Superior temporal gyrus (tissue), 1 donor: ENCODE measurements at regions not wholly inside any gene's neighbourhood (a gene's known extent, or its start where the extent isn't known, plus 50 kb on each side); places are given as distances from the start of the nearest gene placed in this dataset.
"Not testable (repeated sequence)": the region's sequence is repeated elsewhere in the genome, so short reads cannot be mapped to it uniquely, and the experiment has no call there.

Experiments
- DNase-seq: peaks from one replicate; pipeline ENCODE4 v3.0.0-alpha.2; 2016; ENCODE audit errors: extremely low spot score

GRCh38 chr3:94821241-94821640, 758.4 kb downstream of the NSUN3 start:
- DNase-seq = no peak

GRCh38 chr3:94822298-94822697, 759.4 kb downstream of the NSUN3 start:
- no peak for DNase-seq

DNA sequence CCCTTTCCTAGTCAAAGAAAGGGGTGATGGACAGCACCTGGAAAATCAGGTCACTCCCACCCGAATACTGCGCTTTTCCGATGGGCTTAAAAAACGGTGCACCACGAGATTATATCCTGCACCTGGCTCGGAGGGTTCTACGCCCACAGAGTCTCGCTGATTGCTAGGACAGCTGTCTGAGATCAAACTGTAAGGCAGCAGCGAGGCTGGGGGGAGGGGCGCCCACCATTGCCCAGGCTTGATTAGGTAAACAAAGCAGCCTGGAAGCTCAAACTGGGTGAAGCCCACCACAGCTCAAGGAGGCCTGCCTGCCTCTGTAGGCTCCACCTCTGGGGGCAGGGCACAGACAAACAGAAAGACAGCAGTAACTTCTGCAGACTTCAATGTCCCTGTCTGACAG, 783.4 kb downstream of the NSUN3 start:
- DNase-seq = not testable (repeated sequence)

- DNase-seq = no peak
Measured at GRCh38 chr3:94862703-94863102, 799.8 kb downstream of the NSUN3 start.

- DNase-seq = no peak
Measured at GRCh38 chr3:94869059-94869547, 806.2 kb downstream of the NSUN3 start.

DNA sequence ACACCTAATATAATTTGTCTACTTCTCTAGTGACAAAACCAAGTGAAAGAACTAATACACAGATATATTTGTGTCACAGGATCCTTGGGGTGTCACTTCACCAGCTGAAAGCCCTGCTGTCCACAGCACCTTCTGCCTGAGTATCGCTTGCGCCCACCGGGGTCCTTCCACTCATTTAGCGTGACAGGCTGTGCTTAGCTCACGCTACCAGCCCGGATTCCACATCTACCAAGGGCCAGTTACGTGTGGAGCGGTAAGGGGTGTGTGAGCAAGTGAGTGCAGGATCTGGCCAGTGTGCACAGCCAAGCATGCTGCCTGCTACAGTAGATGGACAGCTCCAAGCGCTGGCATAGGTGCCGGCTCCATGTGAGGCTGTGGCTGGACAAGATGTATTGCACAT, 810.9 kb downstream of the NSUN3 start:
- no peak for DNase-seq

- no peak for DNase-seq
Measured at GRCh38 chr3:94875149-94875548, 812.3 kb downstream of the NSUN3 start.

- no peak for DNase-seq
Measured at GRCh38 chr3:94887065-94887464, 824.2 kb downstream of the NSUN3 start.

- DNase-seq = no peak
Measured at GRCh38 chr3:94896994-94897393, 834.1 kb downstream of the NSUN3 start.

- DNase-seq = no peak
Measured at GRCh38 chr3:94904156-94904674, 841.4 kb downstream of the NSUN3 start.

GRCh38 chr3:94909726-94910125, 846.9 kb downstream of the NSUN3 start:
- DNase-seq = no peak

DNA sequence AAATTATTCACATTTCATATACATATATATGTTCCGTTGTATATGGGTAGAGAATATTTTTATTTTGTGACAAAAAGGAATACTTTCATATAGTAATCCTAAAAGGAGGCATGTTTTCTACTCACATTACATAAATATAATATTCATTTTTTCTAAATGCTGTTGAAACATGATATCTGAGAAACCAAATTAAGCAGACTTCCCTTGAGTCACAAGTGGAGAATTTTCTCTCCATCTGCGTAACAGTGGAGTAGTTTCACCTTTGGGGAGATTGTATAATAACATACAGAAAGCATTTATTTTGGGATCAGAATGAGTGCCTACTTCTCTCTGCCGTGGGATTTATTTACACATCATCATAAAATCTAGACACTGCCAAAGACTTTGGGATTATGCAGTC, 849.8 kb downstream of the NSUN3 start:
- DNase-seq = no peak

DNA sequence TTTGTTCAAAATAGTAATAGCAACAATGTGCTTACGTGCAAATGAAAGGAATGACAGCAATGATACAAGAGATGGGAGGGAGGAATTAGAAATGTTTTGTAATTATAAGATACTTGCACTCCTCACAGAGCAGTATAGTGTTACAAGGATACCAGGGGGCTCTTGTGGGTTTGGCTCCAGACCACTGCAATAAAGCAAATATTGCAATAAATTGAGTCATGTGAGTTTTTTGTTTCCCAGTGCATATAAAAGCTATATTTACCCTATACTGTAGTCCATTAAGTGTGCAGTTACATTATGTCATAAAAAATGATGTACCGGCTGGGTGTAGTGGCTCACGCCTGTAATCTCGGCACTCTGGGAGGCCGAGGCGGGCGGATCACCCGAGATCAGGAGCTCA, 864.3 kb downstream of the NSUN3 start:
- no peak for DNase-seq

GRCh38 chr3:94928921-94929320, 866.1 kb downstream of the NSUN3 start:
- DNase-seq = no peak

- no peak for DNase-seq
Measured at GRCh38 chr3:94935738-94936580, 873.1 kb downstream of the NSUN3 start.

DNA sequence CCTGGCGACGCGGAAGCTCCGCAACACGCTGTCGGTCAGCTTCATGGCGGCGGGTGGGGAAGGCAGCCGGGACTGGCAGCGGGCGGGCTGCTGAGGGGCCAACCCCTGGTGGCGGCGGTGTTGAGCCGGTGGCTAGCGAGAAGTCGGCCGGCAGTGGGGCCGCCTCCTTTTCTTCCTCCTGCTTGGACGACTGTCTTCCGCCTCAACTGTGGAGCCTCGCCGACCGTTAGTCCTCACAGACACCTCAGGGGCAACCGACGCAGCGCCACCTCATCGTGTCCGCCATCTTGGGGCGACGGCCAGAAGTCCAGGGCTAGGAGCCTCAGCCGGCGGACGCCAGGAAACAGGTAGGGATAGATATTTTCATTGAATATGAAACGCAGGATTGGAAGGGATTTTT, 875.1 kb downstream of the NSUN3 start:
- no peak for DNase-seq

DNA sequence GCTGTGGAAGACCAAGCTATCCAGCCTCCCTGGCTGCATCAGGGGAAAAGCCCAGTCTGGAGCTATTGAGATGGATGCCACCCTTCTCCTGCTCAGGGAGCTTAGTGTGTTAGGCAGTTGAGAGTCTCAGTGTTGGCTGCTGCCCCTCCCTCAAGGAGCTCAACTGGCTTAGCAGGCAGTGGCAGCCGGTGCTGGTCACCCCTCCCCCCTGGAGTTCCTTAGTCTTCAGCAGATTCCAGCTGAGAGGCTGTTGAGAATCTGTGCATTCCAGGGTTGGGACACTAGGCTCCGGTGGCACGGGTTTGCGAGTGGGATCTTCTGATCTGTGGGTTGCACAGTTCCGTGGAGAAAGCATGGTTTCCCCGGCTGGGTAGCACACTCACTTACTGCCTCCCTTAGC, 883.8 kb downstream of the NSUN3 start:
- DNase-seq = no peak

DNA sequence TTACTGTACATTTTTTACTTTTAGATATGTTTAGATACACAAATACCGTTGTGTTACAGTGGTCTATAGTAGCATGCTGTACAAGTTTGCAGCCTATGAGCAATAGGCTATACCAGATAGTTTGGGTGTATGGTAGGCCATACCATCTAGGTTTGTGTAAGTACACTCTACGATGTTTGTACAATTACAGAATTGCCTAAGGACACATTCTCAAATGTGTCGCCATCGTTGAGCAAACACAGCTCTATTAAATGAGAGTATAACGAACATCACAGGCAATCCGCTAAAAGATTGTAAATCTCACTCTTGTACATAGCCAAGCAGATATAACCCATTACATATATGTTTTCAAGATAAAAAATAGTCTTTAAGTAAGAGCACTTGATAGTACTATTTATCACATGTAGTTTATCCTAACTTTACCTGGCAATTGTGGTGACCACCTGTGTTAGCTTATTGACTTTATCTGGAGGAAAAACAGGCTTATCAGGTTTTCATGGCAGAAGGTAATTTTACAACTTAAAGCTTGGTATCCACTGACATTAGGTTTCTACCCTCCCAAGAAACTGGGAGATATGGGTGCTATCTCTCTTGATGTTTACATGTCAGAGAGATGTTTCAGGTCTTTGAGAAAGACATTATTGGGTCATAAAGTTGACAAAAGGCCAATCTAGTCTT, 898.7 kb downstream of the NSUN3 start:
- DNase-seq = no peak

DNA sequence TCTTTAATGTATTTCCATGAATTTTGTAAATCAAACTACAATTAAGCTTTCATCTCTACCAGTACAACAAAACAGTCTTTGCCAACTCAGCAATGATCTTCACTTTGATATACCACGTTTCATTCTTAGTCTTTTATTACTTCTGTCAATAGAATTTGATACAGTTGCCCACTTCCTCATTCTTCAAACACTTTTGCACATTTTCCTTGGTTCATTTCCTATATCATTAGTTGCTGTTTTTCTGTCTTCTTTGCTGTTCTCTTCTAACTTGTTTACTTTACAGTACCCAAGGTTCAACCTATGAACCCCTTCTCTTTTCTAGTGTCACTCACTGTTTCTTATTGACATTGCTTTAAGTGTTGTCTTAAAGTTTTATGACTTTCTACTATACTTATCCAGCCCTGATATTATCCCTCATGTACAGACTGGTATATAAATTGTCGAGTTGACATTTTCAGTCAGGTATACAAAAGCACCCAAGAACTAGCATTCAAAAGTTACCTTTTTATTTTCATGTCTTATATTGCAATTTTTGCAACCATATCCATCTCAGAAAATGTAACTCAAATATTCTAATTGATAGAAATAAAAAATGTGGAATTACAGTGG, 903.1 kb downstream of the NSUN3 start:
- DNase-seq = no peak

DNA sequence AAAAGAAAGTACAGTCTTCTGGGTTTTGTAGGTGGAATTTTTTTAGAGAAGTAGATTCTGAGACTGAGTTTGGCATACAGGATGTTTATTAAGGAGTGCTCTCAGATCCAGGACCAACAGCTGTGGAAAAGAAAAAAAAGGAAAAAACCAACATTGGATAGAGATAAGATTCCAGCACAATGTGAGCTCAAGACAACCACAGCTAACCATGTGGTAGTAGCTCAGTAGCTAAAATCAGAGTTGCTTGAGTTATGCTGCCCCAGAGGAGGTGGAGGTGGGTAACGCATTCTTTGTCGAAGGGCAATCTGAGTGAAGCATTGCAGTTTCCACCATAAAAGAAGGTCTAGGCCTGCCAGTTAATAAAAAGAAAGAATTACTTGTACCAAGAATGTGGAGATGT, 904.3 kb downstream of the NSUN3 start:
- no peak for DNase-seq

DNA sequence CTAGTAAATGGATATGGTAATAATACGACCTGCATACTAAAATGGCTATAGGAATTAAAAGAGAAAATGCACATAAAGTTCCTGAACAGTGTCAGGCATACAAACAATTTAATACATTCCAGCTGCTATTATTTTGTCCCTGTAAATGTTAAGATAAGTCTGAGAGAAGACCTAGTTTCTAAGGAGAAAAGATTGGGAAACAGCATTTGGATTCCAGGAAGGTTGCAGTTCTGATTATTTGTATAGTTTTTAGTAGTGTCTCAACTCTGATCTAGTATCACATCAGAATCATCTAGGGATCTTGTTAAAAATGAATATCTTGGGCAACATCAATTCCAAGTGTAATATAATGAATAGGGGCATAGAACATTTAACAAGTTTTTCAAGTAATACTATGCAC, 905.7 kb downstream of the NSUN3 start:
- no peak for DNase-seq

GRCh38 chr3:94972066-94972465, 909.2 kb downstream of the NSUN3 start:
- DNase-seq = no peak

- DNase-seq = no peak
Measured at GRCh38 chr3:94978084-94978483, 915.2 kb downstream of the NSUN3 start.
